ENCODE measurements at regions not wholly inside any gene's neighbourhood (a gene's known extent, or its start where the extent isn't known, plus 50 kb on each side); places are given as distances from the start of the nearest gene placed in this dataset.

DNA sequence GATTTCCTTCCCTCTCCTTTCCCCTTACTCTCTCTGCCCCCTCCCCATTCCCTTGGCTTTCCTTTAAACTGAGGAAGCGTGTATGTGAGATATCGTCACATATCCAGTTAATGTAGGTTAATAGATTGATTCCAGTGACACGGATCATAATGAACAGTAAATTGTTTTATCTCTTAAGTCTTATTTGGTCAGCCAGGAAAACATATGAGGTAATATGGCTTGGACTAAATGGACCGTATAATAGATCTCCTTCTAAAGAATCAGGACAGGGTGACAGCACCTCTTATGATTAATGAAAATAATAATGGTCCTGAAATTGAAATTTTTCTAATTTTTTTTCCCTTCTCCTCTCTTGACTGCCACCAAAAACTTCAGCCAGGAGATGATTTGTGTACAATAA is 779.8 kb upstream of the NR2F2 start:
- no peak for DNase-seq (ENCODE audit: low spot score)

DNA sequence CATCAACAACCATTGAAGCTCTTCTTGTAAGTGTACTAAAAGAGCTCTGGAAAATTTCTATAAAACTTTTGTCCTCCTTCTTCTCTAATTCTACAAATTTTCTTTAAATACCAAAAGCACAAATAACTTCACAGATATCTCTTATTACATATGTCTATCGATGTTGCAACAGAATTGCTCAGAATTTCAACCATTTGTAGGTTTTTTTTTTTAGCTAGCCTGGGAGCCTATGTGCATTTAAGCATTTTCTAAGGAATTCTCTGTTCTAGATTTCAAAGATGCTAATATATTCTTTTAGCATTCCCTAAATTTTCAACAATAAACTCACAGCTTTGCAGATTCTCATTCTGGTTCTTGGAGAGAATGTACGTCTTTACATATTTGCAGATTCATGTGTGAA is 774.3 kb upstream of the NR2F2 start:
- DNase-seq (ENCODE audit: low spot score) = no peak

DNA sequence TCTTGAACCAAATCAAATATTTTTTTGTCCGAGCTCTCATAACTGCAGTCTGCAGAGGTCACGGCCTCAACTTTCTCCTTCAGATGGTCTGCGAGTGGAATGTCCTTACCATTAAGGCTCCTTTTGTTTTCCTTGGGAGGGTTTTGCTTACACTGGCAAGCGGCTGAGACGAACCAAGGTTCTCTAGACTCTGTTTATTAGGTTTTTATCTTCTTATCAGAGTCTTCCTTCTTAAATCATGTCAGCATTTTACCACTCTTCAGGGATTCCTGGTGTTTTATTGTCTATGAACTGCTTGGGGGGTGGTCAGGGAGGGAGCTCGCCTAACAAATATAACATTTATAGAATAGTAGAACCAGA is 773.7 kb upstream of the NR2F2 start:
- DNase-seq (ENCODE audit: low spot score) = no peak

GRCh38 chr15:95557226-95558046 is 773.1 kb upstream of the NR2F2 start:
- peak; percentile 93 for DNase-seq (ENCODE audit: low spot score)

DNA sequence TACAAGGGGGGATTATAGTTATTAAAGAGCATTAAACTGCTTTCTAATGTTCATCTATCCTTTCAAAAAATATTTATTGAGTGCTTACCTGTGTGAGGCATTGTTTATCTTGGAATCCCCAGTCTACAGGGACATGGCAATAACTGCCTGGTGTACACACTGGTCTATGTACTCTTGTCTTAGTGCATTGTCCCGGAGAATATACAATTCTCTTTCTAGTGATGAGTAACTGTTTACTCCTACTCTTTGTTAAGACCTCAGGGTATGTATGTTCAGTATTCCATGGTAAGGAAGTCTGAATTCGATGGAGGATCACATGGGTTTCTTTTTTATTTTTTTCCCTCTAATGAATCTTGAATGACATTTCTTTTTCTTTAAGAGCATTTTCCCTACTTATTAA is 772.4 kb upstream of the NR2F2 start:
- DNase-seq (ENCODE audit: low spot score) = peak; percentile 10

DNA sequence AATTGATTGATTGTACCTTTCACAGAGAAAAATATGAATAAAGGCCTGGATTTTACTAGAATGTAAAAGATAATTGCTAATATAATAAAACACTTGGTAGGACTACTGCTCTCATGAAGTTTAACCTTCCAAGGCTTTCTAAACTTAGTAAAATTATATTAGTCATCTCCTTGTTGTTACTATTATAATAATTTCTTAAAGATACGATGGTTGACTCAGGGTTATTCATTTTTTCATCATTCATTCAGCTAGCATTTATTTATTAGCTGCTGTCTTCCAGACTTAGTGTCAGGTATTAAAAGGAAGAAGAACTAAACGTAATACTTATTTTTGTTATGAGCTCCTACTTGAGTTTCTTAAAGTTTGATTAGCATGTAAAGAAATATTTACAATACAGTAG is 771.6 kb upstream of the NR2F2 start:
- no peak for DNase-seq (ENCODE audit: low spot score)

DNA sequence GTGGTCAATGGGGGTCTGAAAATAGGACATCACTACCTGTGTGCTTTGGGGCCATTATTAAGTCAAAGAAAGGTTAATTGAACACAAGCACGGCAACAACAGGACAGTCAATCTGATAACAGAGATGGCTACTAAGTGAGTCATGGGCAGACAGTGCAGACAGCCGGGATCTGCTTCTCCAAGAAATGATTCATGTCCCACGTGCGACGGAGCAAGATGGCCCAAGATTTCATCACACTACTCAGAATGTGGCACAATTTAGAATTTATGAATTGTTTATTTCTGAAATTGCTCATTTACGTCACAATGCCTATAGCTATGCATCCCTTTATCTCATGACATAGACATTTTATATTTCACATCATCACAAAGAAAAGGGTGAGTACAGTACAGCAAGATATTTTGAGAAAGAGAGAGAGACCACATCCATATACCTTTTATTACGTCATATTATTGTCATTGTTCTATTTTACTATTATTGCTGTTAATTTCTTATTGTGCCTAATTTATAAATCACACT is 770.6 kb upstream of the NR2F2 start:
- DNase-seq (ENCODE audit: low spot score) = peak; percentile 69

GRCh38 chr15:95561463-95561862 is 769.0 kb upstream of the NR2F2 start:
- peak; percentile 11 for DNase-seq (ENCODE audit: low spot score)

DNA sequence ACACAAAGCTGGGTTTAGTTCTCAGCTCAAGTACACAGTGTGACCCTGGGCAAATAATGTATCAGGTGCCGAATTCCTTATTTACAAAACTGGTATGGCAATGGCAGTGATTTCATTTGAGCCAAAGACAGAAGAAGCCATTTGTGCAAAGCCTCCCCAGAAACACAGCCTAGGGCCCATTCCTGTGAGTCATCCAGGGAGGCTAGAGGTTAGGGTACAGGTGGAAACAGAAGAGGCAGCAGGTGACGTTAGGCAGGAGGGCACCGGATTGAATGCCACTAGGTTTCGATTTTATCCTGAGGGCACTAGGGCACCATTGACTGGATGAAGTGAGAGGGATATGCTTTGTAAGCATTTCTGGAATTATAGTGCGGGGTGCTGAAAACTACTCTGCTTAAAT is 766.9 kb upstream of the NR2F2 start:
- no peak for DNase-seq (ENCODE audit: low spot score)

- no peak for DNase-seq (ENCODE audit: low spot score)
Measured at GRCh38 chr15:95565016-95565600, 765.4 kb upstream of the NR2F2 start.

DNA sequence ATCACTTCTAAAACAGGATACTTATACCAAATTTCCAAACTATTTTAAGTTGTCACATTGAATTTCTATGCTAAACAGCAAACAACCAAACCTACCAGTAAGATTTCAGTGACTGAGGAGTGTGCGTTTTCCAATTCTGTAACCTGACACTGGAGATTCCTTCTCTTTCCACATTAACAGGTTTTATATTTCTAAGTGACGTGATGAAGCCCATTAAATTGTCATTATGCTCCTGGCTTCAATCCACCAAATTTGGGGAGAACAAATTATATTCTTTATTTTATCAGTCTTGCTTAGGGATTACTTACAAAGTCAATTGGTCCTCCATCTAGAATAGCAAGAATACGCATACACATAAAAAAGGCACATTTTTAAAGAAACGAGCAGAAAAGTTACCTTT is 764.8 kb upstream of the NR2F2 start:
- DNase-seq (ENCODE audit: low spot score) = no peak

DNA sequence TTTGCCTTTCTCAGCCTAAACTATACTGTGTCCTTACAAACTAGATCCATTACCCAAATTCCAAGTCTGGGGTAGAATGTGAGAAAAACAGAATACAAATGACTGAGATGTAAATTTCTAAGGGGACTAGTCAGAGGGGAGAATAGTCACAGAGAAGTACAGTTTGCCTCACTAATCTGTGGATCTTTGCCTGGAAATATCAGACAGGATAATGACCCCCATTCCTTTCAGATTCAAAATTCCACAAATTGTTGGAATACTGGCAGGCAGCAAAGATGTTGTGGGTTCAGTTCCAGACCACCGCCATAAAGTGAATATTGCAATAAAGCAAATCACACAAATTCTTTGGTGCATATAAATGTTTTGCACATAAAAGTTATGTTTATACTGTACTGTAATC is 762.8 kb upstream of the NR2F2 start:
- no peak for DNase-seq (ENCODE audit: low spot score)

- no peak for DNase-seq (ENCODE audit: low spot score)
Measured at GRCh38 chr15:95574053-95574452, 756.4 kb upstream of the NR2F2 start.

DNA sequence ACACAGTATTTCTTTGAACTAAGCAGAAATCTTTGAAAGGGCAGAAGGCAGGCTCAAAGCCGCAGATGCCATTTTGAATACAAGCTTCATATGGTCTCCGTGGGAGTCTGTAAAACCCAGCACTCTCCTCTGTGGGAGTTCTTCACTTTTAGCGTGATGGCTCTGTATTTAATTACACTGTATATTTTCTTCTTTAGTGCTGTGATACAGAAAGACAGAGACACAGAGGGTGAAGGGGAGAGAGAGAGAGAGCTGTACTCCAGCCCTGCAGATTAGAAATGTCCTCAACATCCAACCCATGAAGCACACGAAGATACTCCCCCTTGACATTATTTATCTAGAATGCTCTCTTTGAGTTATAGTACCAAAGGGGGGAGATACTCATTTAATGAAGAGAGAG is 752.6 kb upstream of the NR2F2 start:
- no peak for DNase-seq (ENCODE audit: low spot score)

DNA sequence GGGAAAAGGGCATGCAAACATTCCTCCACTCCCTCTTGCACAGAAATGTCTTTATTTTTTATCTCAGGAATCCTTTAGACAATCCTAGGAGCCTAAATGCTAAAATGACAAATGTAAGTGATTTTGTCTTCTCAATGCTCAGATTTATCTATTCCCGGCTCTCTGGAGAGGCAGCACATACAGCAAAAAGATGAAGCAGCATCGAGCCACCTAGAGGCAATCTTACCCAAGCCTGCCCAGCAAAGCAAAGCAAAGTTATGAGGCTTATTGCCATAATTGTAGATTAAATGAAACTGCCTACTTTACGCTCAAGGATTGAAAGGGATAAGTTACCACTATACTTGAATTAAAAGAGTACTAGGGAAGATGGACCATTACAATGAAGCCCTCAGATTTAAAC is 750.4 kb upstream of the NR2F2 start:
- no peak for DNase-seq (ENCODE audit: low spot score)

GRCh38 chr15:95581595-95581994 is 748.9 kb upstream of the NR2F2 start:
- DNase-seq (ENCODE audit: low spot score) = no peak

DNA sequence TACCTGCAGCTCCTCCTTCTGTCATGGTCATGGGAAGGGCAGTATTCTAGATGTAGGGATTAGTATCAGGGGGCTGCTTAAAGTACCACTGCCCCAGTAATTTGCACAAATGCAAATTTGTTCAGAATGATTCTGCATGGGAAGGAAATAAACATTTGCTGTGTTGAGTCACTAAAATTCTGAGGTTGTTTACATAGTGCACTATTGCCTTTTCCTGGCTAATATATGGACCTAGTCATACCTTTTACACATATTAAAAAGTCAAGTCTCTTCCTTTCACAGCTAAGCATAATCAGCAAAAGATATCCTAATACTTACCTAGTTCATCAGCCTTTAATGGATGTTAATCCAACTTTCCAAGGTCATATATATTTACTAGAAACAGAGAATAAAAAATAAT is 746.4 kb upstream of the NR2F2 start:
- no peak for DNase-seq (ENCODE audit: low spot score)

DNA sequence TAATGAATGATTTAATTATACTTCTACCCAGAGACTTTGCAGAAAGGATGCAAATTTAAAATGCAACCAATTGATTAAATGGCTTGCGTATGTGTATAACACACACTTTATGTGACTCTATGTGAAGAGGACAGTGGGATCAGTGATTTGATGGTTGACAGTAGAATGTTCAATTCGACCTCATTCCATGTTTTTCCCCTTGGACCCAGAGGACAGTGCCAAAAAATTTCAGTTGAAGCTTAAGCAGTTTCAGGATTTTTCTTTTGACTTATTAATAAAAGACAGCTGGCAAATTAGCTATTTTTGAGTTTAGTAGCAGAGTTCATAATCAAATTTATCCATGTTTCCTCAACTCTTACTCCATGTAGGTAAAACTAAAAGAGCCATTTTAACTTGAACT is 742.4 kb upstream of the NR2F2 start:
- DNase-seq (ENCODE audit: low spot score) = no peak

GRCh38 chr15:95590533-95591044 is 739.9 kb upstream of the NR2F2 start:
- no peak for DNase-seq (ENCODE audit: low spot score)

DNA sequence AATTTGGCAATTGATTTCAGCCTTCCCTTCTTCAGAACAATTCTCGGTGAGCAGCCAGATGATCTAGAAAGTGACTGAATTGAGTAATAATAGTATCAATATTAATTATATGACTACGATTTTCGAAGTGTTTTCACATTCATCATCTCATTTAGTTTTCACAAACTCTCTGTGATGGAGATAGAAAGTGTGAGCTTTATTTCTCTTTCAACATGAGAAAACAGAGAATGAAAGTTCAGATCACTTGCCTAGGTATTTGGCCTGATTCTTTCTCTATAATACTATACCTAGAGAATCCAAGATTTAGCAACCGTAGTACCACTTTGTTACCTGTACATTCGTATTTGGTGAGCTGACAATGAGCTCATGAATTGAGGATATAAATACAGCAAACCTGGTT is 739.2 kb upstream of the NR2F2 start:
- DNase-seq (ENCODE audit: low spot score) = no peak

DNA sequence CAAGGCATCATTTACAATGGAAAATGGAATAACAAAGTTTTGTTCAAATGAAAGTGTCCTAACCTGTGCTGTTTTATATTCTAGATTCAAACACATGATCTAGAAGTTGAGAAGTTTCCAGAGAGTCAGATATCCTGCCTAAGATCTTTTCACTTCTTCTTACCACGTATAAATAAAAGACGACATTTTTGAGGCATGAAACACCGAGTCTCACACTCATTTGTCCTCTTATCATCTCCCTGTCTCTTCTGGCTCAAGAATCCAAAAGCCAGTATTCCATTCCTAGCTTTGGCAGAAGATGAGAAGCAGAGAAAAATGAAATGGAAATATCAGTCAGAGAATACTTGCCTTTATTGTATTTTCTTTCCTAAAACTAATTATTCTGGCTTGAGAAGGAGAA is 738.6 kb upstream of the NR2F2 start:
- DNase-seq (ENCODE audit: low spot score) = no peak

DNA sequence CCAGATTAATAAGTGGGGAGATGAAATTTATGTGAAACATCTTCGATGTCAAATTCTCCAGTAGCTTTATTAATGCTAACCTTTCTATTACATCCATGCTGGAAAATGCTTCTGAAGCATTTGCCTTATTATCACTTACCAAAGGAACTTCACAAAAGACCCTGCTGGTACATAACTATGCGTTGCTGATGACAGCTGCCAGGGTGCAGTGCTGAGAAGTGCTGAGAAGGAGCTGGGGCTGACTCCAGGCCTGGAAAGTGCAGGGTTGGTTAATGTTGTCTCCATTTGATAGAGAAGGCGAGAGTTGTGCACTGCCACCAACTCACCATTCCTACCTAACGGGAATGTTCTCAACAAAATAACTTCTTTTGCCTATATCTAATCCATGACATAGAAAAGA is 736.0 kb upstream of the NR2F2 start:
- DNase-seq (ENCODE audit: low spot score) = no peak

DNA sequence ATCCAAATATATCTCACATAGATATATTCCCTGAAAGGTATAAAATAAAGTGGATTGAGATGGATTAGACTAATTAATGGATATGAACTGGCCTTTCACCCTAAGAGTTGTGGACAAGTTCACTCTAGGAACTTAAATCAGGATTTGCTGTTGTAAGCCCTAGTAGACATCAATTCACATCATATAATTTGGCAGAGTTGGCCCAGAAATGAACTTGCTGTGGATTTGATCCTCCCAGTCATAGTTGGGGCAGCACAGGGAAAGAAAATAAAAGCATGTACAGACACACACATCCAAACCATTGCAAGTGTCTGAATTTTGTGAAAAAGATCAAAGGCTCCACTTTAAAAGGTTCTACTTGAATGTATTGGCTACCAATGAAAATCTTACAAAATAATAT is 734.7 kb upstream of the NR2F2 start:
- no peak for DNase-seq (ENCODE audit: low spot score)
